ENCODE measurements at regions not wholly inside any gene's neighbourhood (a gene's known extent, or its start where the extent isn't known, plus 50 kb on each side); places are given as distances from the start of the nearest gene placed in this dataset.

GRCh38 chr4:144562019-144562705 is 83.8 kb upstream of the HHIP start:
- in situ Hi-C loops (cut with MboI) = no loop called here
- BruUV-seq (replicated peaks) = no TSS peak
- Histone ChIP-seq H3K4me3 (no peak overlapping the region), H3K9me3 (replicated peaks; ENCODE audit: control insufficient read depth, insufficient read depth, low read depth, low read length) (no peaks in the 10 kb centered on the region), H2AFZ (ENCODE audit: low read depth, low read length) (no peak overlapping the region), H3K27ac (ENCODE audit: extremely low read depth, low read depth, low read length) (no peak overlapping the region), H3K9me1 (ENCODE audit: control insufficient read depth, insufficient read depth, low read length) (no peaks in the 10 kb centered on the region), H3K4me1 (replicated peaks in 1 of 2; ENCODE audit: control insufficient read depth in 2 of 2, insufficient read depth in 2 of 2, low read length in 2 of 2) (no peaks in the 10 kb centered on the region), H3K4me2 (ENCODE audit: insufficient read depth, low read length) (no peak overlapping the region), H3K79me2 (ENCODE audit: control insufficient read depth, insufficient read depth, low read length) (no peaks in the 10 kb centered on the region), H3K9ac (ENCODE audit: insufficient read depth in 1 of 2, low read depth in 2 of 2, low read length in 2 of 2) (no peak overlapping the region), H4K20me1 (replicated peaks; ENCODE audit: control insufficient read depth, insufficient read depth, low read length) (no peaks in the 10 kb centered on the region), H3K27me3 (ENCODE audit: control insufficient read depth in 2 of 2, insufficient read depth in 2 of 2, low read length in 2 of 2) (no peaks in the 10 kb centered on the region), H3K36me3 (ENCODE audit: control insufficient read depth, insufficient read depth, low read length) (no peaks in the 10 kb centered on the region)
- ChIA-PET CTCF (ENCODE audit: low intra/inter-chr PET ratio) (no interaction called here), POLR2A (no interaction called here)
- 1% methylated on average over 10 of the region's 10 CpGs for WGBS (ENCODE audit: insufficient coverage, low coverage, missing lambda C conversion rate)
- TF ChIP-seq PHB (CRISPR knock-in tag; IDR thresholded peaks at IDR 0.05) (no peak), LARP7 (IDR thresholded peaks at IDR 0.05) (no peak), U2AF2 (optimal IDR thresholded peaks at IDR 0.05; ENCODE audit: low read depth, low read length) (no peak), KDM4B (IDR thresholded peaks at IDR 0.05; ENCODE audit: borderline replicate concordance in 2 of 2, low read depth in 1 of 2) (no peak), STAT5A (IDR thresholded peaks at IDR 0.05; ENCODE audit: borderline replicate concordance, low read length) (no peak), C11orf30 (IDR thresholded peaks at IDR 0.05; ENCODE audit: low read depth) (no peak), ZNF668 (CRISPR knock-in tag; IDR thresholded peaks at IDR 0.05) (no peak), KDM2B (CRISPR knock-in tag; IDR thresholded peaks at IDR 0.05) (no peak)
- TF ChIP-seq, protein P1, sequence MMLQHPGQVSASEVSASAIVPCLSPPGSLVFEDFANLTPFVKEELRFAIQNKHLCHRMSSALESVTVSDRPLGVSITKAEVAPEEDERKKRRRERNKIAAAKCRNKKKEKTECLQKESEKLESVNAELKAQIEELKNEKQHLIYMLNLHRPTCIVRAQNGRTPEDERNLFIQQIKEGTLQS (IDR thresholded peaks at IDR 0.05) = no peak
- TF ChIP-seq, protein P1 (CRISPR knock-in tag; conservative IDR thresholded peaks at IDR 0.05) = no peak
- ATAC-seq (no peak), DNase-seq (ENCODE audit: extremely low read depth in 1 of 4, low spot score in 3 of 4) (no peak), FAIRE-seq (no peak)
- intact Hi-C loops (cut with micrococcal nuclease) = no loop called here
